Mucosa of gallbladder (tissue), 1 donor: ENCODE measurements at regions not wholly inside any gene's neighbourhood (a gene's known extent, or its start where the extent isn't known, plus 50 kb on each side); places are given as distances from the start of the nearest gene placed in this dataset.
"Not testable (repeated sequence)": the region's sequence is repeated elsewhere in the genome, so short reads cannot be mapped to it uniquely, and the experiment has no call there.

ENCODE experiments used
- DNase-seq: peaks from one replicate; pipeline ENCODE4 v3.0.0-alpha.2; 2020; ENCODE audit warnings: low spot score
- donor health status: DM: no; HTN: no; CAD: no.

DNA sequence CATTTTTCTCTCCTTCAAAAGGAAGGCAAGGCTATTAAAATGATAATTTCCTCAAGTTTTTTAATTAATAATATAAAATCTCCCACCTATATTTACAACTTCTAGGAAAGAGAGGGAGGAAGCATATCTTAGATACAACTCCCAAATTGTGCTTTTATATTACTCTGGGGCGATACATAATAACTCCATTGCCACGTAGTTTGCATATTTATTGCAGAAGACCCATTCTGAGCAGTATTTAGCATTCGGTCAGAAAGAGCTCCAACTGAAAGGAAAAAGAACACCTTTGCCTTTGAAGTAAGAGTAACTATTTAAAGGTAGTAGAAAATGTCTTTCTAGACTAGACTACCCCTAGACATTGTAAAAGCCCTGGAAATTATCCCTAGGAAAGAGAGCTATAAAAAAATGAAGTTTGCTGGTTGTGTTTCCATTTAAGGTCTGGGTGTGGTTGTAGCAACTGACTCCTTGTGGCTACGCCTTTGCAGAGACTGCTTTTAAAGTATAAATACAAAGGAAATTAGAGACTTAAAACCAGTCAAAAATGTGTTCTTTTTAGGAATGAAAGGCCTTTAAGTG, 566.1 kb downstream of the ZNF608 start:
- no peak for DNase-seq

- no peak for DNase-seq
These were observed 566.6 kb downstream of the ZNF608 start for GRCh38 chr5:124179819-124180218.

GRCh38 chr5:124178050-124178449, 568.4 kb downstream of the ZNF608 start:
- DNase-seq, result no peak

DNA sequence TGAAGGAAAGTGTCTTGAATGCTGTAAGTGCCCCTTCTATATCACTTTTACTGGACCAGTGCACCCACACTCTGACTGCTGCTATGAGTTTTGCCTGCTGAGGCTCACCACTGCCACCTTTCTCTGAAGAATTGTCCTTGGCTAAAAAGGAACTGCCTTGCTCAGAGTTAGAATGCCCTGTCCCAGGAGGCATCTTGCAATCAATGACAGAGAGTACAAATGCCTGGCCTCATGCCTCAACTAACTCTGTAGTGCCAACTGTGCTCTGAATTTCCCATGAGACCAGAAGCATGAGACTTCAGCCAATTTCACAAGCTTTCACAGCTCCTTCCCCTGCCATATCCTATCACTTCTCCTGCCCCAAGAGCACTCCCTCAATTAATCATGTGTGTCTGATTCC, 569.7 kb downstream of the ZNF608 start:
- DNase-seq, result peak; percentile 10

- no peak for DNase-seq
These were observed 573.1 kb downstream of the ZNF608 start for GRCh38 chr5:124173386-124173785.

GRCh38 chr5:124172389-124173003, 573.9 kb downstream of the ZNF608 start:
- DNase-seq, result no peak

DNA sequence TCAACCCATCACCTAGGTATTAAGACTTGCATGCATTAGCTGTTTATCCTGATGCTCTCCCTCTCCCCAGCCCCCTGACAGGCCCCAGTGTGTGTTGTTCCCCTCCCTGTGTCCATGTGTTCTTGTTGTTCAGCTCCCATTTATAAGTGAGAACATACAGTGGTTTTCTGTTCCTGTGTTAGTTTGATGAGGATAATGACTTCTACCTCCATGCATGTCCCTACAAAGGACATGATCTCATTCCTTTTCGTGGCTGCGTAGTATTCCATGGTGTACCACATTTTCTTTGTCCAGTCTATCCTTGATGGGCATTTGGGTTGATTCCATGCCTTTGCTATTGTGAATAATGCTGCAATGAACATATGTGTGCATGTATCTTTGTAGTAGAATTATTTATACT, 578.3 kb downstream of the ZNF608 start:
- DNase-seq, result not testable (repeated sequence)

GRCh38 chr5:124162767-124163532, 583.5 kb downstream of the ZNF608 start:
- DNase-seq, result no peak

GRCh38 chr5:124161266-124161665, 585.2 kb downstream of the ZNF608 start:
- no peak for DNase-seq

DNA sequence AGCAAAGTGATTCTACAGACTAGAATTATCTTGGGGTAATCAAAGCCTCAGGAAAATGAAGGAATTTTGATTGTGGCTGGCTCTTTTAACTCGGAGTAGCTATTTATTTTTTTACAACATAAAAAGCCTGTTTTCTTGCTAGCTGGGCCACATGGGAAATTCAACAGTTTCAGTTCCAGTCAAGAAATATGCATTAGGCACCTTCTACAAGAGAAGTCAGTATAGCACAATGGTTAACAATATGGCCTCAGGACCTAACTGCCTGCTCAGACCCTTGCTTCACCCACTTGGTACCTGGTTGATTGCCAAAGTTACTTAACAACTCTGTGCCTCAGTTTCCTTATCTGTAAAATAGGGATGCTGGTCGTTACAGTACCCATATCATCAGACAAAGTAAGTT, 586.2 kb downstream of the ZNF608 start:
- DNase-seq, result no peak

GRCh38 chr5:124157320-124157719, 589.1 kb downstream of the ZNF608 start:
- no peak for DNase-seq

- DNase-seq, result no peak
These were observed 589.9 kb downstream of the ZNF608 start for GRCh38 chr5:124156415-124156996.

GRCh38 chr5:124154714-124155113, 591.7 kb downstream of the ZNF608 start:
- no peak for DNase-seq

DNA sequence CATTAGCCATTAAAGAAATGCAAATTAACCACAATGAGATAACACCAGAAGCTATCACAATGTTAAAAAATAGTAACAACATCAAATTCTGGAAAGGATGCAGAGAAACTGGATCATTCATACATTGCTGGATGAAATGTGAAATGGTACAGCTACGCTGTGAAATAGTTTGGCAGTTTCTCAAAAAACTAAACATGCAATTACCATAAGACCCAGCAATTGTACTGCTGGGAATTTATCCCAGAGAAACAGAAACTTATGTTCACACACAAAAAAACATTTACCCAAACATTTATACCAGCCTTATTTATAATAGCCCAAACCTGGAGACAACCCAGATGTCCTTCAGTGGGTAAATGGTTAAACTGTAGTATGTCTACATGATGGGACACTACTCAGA, 592.9 kb downstream of the ZNF608 start:
- DNase-seq, result no peak

DNA sequence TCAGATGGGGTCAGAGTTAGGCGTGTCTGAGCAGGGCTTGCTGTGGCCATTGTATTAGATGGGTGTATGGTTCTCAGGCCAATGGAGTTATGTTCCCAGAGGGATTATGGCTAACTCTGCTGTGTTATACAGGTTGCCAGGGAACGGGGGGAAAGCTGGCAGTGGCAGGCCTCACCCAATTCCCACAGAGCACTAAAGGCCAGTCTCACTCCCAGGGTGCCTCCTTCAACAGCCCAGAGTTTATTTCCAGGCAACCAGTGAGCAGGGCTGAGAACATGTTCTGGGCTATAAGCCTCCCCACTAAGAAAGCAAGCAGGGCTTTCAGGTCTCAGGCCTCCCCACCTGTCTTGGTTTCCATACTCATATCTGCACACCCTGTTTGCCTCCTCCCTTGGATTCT, 597.9 kb downstream of the ZNF608 start:
- no peak for DNase-seq

DNA sequence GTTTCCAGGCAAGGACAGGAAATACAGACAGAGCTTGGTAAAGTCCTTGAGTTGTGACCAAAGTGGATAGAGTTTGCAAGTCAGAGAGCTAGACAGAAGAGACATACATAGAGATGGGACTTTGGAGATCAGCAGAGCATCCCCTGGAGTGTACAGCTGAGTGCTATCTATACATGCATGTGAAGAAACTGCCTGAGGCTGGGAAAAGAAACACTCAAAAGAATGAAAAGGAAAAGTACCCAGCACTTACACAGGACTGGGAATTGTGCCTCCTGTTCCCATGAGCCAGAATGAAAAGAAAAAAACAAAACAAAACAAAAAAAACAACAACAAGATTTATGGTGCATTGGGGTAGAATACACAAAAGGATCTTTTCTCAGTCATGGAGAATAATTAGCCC, 606.4 kb downstream of the ZNF608 start:
- DNase-seq, result no peak

GRCh38 chr5:124139477-124139876, 607.0 kb downstream of the ZNF608 start:
- DNase-seq, result no peak

GRCh38 chr5:124136609-124137008, 609.8 kb downstream of the ZNF608 start:
- DNase-seq, result no peak

DNA sequence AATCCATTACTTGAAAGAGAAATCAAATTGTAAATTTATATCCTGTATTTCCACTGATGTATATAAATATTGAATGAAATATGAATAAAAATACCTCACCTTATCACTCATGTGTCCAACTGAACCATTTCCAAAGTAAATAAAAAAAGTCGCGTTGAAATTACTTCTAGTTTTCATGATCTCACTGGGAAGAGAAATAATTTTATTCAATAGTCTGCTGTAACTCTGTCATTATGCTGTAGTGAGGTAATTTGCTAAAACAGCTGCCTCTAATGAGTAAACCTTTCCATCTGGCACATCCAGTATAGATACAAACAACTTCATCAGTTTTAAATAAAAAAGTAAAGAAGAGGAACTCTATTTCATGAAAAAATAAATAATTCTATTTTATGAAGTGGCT, 611.5 kb downstream of the ZNF608 start:
- no peak for DNase-seq

DNA sequence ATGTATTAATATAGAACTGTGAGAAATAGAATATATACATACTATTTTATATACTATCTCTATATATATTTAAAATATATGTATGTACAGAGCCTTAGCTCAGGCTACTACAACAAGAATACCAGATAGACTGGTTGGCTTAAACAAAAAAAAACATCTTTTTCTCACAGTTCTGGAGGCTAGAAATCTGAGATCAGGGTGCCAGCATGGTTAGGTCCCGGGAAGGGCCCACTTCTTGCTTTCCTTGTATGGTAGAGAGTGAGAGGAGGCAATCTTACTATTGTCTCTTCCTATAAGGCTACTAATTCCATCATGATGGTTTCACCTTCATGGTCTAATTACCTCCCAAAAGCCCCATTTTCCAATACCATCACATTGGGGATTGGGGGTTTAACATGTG, 613.0 kb downstream of the ZNF608 start:
- DNase-seq, result no peak

DNA sequence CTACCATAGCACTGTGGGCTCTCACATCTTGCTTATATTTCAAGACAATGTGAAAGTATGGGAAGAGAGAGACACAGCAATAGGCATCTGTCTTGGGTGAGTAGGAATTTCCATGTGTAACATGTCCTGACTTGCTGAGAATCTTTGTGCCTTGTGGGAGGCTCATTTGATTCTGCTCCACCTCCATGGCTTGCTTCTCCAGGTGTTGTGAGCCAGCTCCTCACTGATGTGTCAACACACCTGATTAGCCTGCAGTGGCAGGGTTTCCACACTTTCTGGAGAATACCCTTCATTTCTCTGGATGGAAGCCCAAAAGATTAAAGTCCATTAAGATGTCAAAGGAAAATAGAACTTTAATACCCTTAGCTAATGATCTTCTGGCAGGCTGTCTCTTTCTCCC, 613.6 kb downstream of the ZNF608 start:
- DNase-seq, result peak; percentile 66

DNA sequence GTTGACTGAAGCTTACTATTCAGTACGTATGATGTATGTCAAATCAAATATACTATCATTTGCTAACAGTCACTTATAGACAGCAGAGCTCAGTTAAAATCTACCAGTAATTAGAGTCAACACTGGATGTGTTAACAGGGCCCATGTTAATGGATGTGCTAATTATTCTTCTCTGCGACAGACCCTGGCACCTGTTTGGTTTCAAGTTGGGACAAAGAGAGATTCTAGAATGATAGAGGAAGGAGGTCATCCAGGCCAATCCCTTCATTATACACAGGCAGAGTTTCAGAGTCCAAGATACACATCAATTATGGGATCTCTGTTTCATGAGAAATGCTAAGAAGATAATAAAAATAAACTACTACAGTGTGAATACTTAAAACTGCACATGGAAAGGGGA, 615.0 kb downstream of the ZNF608 start:
- no peak for DNase-seq

GRCh38 chr5:124130816-124131215, 615.6 kb downstream of the ZNF608 start:
- DNase-seq, result no peak
